NCI-H510A treated with DMSO at 0.1 percent for 48 hours (cell line): ENCODE measurements at regions not wholly inside any gene's neighbourhood (a gene's known extent, or its start where the extent isn't known, plus 50 kb on each side); places are given as distances from the start of the nearest gene placed in this dataset.
"Not testable (repeated sequence)": the region's sequence is repeated elsewhere in the genome, so short reads cannot be mapped to it uniquely, and the experiment has no call there.

Experiments used
- DNase-seq: peaks from one replicate; lab custom pipeline; 2025; lab: John Stamatoyannopoulos, UW

- no peak for DNase-seq
These were observed 50.2 kb upstream of the FAM174B start for GRCh38 chr15:92705764-92706163.

DNA sequence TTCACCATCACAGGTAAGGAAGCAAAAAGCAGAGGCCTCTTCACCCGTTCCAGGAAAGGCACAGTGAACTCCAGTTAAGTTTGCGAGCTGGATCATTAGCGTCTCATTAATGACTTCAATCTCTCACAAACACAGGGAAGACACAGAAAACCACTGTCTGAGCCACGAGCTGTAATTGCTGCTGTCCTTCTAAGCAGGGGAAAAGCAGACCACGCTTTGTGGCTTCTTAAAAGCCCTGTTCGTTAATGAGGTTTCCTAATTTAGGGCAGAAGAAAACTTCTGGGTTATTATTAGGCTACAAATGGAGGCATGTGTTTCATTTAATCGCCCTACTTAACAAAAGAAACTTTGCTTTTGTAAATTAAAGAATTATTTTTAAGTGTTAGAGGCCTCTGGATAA is 50.6 kb upstream of the FAM174B start:
- no peak for DNase-seq

DNA sequence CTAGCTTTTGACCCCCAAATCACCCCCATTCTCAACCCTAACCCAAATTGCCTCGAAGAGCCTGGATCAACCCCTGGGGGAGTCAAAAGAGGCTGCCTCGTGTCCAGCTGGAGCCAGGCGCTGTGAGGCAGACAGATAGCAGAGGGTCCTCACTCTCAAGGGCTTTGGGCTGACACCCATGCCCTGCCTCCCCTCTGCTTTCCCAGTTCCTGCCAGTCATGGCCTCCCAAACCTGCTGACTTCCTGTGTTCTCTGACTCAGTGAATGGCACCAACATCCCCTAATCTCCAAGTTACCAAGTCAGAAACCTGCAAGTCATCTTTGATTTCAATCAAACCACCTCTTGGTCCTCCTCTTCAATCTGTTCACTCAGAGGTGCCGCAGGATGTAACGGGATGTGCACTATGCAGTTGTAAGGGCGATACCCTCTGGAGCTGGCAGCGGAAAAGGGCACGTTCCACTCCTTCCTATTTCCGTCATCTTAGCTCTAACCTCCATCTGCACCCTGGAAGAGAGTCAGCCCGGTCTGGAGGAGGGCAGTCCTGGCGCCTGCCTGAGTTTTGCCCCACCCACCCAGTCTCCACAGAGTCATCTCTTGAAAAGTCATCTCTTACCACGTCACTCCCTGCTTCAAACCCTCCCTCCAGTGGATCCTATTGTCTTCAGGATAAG is 52.4 kb upstream of the FAM174B start:
- no peak for DNase-seq

DNA sequence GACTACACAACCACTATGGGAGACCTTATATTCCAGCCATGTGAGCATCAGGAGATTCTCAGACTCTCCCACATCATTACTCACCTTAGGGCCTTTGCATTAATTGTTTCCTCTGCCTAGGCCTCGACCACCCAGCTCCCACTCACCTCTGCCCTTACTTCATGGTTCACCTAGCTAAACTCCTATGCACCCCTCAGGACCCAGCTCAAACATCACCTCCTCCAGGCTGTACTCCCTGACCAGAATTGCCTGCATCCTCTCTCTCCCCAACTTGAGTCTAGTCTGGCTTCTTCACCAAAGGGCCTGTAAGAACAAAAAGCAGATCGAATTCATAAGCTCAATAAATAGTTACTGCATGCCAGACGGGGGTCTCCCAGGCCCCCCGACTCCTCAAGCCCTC is 53.1 kb upstream of the FAM174B start:
- no peak for DNase-seq

- DNase-seq = no peak
These were observed 53.7 kb upstream of the FAM174B start for GRCh38 chr15:92709110-92709790.

DNA sequence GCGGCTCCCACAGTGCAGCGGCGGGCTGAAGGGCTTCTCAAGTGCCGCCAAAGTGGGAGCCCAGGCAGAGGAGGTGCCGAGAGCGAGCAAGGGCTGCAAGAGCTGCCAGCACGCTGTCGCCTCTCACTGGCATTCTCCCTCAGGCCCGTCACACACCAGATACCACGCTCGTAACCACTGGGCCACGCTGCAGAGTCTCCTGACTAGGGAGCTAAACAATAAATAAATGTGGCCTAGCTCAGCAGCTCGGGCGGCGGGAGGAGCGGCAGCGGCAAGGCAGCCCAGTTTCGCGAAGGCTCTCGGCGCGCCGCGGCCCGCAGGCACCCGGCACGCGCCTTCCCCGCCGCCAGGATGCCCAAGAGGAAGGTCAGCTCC is 55.9 kb upstream of the FAM174B start:
- no peak for DNase-seq

DNA sequence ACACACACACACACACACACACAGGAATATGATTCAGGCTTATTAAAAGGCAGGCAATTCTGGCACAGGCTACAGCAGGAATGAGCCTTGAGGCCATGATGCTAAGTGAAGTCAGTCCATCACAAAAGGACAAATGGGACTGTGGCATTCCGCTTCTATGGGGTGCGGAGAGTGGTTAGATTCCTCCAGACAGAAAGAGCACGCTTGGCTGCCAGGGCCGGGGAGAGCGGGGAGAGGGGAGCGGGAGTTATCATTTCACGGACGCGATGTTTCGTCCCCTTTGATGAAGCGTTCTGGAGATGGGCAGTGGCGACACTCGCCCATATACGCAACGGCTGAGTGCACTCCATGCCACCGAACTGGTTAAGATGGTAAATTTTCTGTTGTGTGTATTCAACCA is 58.5 kb upstream of the FAM174B start:
- DNase-seq = peak; percentile 40

GRCh38 chr15:92714477-92715401 is 59.2 kb upstream of the FAM174B start:
- DNase-seq = peak; percentile 71

- no peak for DNase-seq
These were observed 60.2 kb upstream of the FAM174B start for GRCh38 chr15:92715758-92716157.

DNA sequence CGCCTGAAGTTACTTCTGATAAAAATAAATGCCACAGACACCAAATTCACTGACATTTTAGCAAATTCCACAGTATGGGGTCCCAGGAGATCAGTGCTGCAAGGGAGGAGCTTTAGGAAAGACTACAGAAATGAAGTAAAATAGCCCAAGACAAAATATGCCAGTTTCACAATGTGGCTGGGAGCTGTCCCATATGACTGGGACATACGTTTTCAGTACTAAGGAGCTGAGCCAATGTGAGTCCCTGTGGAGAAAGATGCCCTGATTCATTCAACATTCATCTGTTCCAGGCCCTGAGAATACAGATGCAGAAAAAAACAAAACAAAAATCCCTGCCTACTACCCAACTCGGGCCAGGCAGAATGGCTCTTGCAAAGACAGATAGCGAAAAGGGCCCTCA is 63.4 kb upstream of the FAM174B start:
- no peak for DNase-seq

DNA sequence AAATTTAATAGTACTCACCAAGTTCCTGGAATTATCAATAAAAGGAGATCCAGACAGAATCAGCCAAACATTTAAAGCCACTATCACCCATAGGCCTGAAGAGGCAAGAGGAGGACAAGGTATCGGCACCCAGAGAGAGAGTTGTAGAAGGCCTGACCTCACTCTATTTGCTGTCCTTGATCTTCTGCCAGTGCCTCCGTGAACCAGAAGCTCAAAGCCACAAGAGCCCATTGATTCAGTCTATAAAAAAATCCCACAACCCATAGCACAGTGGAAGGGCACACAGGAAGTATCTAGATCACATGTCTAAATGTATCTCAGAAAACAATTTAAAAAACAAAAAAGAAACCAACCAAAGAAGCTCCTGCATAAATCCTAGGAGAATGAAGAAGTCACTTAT is 68.6 kb upstream of the FAM174B start:
- no peak for DNase-seq

DNA sequence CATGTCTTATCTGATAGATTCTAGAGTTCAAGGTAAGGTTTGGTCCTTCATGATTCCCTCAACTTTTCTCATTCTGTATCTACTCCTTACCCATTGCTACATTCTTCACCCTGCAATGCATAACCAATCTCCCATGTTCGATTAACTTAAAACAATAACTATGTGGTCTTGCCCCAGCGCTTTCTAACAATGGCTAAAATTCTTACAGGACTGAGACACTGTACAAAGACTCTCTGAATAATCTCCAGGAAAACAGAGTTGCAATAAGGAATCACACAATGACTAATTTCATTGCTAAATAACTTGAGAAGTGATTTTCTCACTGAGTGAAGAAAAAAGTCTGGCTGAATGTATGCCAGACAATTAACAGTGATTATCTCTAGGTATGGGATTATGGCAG is 69.6 kb upstream of the FAM174B start:
- DNase-seq = no peak

DNA sequence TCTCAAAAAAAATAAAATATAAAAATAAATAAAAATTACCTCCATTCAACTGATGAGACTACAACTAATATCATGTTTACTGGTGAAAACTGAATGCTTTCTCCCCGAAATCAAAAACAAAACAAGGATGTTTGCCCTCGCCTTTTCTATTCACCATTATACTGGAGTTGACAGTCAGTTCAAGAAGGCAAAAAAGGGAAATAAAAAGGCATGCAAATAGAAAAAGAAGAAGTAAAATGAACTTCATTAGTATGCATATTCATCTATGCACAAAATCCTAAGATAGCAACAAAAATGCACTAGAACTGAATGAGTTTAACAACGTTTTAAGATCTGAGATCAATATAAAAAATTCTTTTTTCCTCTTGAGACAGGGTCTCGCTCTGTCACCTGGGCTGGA is 72.7 kb upstream of the FAM174B start:
- DNase-seq = no peak

DNA sequence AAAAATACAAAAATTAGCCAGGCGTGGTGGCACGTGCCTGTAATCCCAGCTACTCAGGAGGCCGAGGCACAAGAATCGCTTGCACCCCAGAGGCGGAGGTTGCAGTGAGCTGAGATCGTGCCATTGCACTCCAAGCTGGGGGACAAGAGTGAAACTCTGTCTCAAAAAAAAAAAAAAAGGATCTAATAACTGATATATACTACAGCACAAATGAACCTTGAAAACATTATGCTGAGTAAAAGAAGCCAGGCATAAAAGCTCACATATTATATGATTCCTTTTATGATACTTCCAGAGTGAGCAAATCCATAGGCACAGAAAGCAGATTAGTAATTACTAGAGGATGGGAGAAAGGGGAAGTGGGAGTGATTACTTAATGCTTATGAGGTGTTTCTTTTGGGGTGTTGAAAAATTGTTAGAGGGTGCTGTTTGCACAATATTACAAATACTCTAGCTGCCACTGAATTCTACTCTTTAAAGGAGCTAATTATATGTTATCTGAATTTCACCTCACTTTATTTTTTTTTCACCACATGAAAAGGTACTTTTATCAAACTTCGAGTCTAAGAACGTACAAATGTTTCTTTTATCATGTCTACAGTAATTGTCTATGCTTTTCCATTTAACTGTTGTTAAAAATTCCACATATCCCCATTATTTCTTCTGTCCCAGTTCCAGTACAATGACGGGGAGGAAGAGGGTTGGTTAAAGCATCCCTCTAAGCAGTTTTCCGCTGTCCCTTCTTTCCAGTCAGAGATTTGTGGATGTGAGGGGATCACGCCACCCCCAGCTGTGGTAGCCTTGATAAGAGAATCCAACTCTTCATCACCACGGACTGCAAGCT is 77.7 kb upstream of the FAM174B start:
- no peak for DNase-seq

DNA sequence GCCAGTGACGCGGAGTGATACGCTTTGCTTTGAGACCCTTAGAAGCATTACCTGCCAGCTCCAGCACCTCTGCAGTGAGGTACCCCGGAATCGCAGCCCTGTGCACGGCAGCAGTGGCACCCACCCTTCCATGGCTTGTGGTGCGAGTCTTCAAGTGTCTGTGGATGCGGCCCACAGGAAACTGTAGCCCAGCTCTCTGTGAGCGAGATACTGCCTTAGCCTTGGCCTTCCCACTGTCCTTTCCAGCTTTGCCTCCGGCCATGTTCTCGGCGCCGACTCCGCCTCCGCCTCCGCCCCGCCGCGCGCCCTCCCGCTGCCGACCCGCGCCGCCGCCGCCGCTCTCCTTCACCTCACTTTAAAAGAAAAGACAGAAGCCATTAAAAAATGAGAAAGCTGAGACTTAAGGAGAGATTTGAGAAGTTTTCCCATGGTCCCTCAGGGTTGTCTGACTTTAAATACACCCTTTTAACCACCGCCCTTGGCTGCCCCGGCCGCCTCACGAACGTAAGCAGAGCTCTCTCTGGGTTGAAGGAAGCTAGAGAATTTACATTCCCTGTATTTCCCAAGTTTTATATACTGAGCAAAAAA is 78.5 kb upstream of the FAM174B start:
- DNase-seq = no peak

DNA sequence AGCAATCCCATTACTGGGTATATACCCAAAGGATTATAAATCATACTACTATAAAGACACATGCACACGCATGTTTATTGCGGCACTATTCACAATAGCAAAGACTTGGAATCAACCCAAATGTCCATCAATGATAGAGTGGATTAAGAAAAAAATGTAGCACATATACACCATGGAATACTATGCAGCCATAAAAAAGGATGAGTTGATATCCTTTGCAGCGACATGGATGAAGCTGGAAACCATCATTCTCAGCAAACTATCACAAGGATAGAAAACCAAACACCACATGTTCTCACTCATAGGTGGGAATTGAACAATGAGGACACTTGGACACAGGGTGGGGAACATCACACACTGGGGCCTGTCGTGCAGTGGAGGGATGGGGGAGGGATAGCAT is 83.7 kb upstream of the FAM174B start:
- not testable (repeated sequence) for DNase-seq

DNA sequence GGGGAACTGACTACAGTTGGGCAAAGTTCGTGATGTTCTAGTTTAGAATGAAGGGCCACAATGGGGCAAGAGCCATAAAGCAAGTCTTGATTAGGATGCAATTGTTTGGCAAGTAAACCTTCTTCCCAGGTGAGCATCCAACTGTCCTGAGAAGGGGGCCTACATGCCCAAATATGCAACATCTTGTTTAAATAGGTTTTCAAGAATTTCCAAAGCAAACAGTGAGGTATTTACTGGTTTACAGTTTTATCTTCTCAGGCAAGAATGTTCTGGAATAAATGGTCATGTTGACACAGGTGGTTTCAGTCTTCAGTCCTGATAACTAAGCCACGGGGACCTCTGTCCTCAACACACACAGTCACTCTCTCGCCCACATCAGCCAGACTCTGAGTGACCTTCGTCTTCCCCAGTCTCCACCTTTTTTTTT is 90.3 kb upstream of the FAM174B start:
- DNase-seq = no peak

DNA sequence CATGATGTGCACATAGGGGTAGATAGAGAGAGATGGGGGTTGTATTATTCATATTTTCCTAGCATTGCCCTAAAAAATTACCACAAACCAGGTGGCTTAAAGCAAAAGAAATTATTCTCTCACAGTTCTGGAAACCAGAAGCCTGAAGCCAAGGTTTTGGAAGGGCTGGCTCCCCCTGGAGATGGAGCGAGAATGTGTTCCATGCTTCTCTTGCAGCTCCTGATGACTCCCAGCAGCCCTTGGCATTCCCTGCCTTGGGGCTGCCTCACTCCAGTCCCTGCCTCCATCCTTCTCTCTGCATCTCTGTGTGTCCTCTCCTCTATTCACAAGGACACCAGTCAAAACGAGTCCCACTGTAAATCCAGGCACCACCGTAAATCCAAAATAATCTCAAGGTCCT is 91.5 kb upstream of the FAM174B start:
- no peak for DNase-seq

DNA sequence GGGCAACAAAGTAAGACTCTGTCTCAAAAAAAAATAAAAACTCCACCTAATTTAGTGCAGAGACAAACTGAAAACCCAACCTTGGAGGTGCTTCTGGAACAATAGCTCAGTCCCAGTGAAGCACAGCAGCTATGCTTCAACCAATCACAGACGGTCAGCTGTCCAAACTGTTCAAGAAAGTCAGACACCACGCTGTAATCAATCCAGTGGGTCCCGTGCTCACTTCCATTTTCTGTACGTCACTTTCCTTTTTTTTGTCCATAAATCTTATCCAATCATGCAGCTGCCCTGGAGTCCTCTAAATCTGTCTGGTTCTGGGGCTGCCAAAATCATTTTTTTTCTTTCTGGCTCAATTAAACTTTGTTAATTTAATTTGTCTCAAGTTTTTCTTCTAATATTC is 93.6 kb upstream of the FAM174B start:
- no peak for DNase-seq

- no peak for DNase-seq
These were observed 94.4 kb upstream of the FAM174B start for GRCh38 chr15:92749946-92750345.

GRCh38 chr15:92751528-92751927 is 96.0 kb upstream of the FAM174B start:
- DNase-seq = no peak

DNA sequence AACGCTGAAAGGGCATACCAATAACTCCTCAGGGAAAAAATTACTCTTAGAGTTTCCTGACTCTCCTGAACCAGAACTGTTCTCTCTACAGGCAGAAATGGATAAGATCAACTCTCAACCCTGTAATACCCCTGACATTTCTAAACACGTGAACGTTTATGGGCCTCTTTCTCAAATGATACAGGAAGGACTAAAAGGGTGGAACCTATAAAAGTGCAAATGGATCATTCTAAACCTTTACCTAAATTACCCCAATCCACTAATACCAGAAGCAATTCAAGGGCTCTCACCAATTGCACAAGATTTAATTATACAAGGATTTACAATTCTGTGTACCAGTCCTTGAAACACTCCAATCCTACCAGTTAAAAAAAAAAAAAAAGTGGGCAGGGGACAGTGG is 98.0 kb upstream of the FAM174B start:
- no peak for DNase-seq
